Prostate gland (tissue), 2 donors: ENCODE measurements at regions not wholly inside any gene's neighbourhood (a gene's known extent, or its start where the extent isn't known, plus 50 kb on each side); places are given as distances from the start of the nearest gene placed in this dataset.

Experiments used
- CTCF ChIP-seq, 4 experiments: fragments of 200-600 bp in 2 of 4; fragments of 450-650 bp in 2 of 4; sonication (generic) in 2 of 4; IDR thresholded peaks; 1 replicate in 3 of 4; 2 replicates in 1 of 4; pipeline ENCODE4 v1.5.1; 2016 to 2019; ENCODE audit warnings: antibody characterized with exemption in 4 of 4, mild to moderate bottlenecking in 2 of 4, moderate library complexity in 2 of 4
- POLR2A ChIP-seq: fragments of 450-650 bp; IDR thresholded peaks from one replicate; pipeline ENCODE4 v1.6.1; 2016; ENCODE audit warnings: antibody characterized with exemption, mild to moderate bottlenecking
- POLR2AphosphoS5 ChIP-seq: sonication (generic); formaldehyde crosslinking; IDR thresholded peaks from one replicate; pipeline ENCODE4 v1.6.1; 2017; ENCODE audit warnings: antibody characterized with exemption

DNA sequence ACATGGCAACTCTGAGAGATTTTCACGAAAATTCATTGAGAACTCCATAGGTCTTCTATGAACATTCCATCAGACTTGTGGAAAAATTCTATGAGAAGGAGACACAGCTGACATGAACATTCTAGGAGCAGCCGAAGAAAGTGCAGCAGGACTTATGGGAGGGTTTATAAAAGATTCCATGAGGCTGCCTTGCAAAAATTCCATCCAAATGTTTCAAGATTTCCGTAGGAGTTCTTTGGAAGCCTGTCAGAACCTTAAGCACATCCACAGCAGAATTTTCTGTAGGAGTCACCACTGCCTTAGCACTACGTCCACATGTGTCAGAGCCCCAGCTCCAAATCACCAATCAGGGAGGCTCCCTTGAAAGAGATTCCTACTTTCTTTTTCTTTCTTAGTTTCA, 67.0 kb upstream of the MSX1 start:
- TF ChIP-seq CTCF (IDR thresholded peaks at IDR 0.05) (no peak), POLR2A (no peak), POLR2AphosphoS5 (no peak)
